Activated CD4-positive, alpha-beta T cell treated with anti-CD3 and anti-CD28 coated beads for 48 hours (primary cell): ENCODE measurements at regions not wholly inside any gene's neighbourhood (a gene's known extent, or its start where the extent isn't known, plus 50 kb on each side); places are given as distances from the start of the nearest gene placed in this dataset.

Experiments used
- DNase-seq: peaks from one replicate; pipeline ENCODE4 v3.0.0-alpha.2; 2020

DNA sequence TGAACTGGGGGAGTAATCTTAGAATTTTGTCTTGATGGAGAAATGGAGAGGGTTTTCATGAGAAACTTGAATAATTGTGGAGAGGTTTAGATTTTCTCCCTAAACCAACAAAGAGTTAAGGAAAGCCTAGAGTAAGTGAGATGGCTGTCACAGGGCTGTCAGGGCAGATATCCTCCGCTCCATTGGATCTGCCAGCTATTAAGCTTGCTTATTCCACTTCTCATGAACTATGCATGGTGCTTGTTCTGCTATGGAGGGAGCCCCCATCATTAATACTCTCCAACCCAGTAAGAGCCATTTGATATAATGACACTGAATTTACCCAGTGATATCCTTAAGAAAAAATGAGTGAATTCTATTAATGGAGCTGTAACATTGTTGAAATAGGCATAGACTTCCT, 342.8 kb upstream of the MTNR1B start:
- no peak for DNase-seq

- no peak for DNase-seq
These were observed 341.7 kb upstream of the MTNR1B start for GRCh38 chr11:92627615-92628256.

GRCh38 chr11:92628401-92629292, 340.8 kb upstream of the MTNR1B start:
- no peak for DNase-seq

DNA sequence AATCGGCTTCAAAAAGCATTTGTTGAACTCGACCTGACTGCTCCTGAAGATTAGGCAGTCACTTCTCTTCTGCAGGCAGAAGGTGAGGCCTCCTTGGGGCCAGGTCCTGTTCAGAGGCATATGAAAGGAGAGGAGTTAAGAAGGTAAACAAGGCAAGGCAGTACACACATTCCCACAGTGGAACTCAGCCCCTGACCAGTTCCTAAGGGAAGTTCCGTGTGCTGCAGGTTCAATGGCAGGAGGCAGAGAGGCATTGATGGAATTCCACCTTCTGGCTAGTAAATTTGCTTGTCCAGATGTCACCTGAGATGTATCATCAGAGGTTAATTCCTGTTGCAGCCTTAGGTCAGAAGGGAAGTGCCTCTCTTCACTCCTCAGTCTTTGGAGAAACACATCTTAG, 337.0 kb upstream of the MTNR1B start:
- DNase-seq: no peak

- DNase-seq: no peak
These were observed 335.6 kb upstream of the MTNR1B start for GRCh38 chr11:92633820-92634219.

DNA sequence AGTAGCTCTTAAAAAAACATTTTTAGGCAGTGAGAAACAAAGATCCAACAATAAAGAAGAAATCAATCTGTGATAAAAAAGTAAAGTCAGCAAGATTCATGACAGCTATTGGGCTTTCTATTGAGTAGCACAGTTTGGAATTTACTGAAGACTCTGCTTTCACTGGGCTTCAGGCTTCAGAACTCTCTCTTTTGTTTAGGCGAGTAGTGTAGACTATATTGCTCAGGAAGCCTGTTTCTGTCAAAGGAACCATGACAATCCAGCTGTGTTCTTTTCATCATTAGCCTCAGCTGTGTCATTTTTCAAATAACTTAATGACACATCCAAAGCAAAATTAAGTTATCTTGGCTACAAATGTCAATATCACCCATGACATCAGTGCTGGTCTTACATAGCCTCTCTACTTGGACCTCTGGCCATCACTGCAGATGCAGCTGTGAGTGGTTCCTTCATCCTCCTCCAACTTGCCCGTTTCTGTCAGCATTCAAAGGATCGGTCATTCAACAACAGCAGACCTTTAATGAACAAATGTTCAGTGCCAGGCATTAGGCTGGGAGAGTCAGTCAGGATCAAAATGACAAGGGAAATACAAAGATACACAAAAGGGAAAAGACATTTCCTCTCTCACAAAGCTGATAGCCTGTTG, 332.8 kb upstream of the MTNR1B start:
- DNase-seq: no peak

DNA sequence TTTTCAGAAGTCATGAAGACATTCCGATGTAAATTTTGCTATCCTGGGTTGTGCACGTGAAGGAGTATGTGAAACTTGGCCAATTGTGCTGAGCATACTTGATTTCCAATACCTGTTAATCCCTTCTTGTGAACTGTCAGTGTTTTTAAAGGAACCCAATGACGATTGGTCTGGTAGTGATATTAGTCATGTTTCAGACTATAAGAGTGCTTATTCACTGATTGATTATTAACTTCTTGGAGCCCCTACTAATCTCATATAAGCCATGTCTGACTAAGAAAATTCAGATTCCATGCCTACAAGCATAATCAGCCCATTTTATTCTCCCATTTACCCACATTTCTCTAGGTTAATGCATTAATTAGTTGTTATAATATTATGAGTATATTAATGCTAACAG, 330.8 kb upstream of the MTNR1B start:
- DNase-seq: no peak

DNA sequence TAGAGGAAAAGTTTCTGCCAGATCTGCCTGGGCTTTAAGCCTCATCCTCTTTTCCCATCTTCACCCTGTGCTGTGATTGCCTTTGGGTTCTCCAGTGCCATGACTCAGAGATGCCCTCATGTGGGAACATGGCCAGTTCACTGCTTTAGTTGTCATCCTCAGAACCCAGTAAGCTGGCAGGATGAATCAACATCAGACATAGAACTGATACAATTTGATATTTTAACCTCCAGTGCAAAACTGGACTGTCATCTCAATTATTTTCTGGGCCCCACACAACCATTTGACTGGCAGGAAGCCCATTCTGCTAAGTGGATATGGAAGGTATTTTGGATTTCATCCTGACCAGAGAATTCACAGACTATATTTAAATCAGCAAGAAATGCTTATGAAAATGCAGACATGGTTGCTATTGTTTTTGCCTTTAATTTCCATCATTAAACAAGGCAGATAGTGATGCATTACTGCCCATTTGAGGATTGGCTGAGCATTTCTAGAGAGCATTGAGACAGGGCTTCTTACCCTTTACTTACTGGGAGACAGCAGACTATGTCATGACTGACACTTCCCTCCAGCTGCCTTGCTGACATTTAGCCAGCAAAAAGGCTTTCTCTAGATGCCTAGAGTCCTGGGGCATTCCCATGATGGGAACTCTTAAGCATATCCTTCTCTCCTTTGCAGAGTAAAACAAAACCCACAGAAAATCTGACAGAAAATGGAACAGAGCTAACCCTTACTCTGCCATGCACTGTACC, 327.1 kb upstream of the MTNR1B start:
- no peak for DNase-seq

DNA sequence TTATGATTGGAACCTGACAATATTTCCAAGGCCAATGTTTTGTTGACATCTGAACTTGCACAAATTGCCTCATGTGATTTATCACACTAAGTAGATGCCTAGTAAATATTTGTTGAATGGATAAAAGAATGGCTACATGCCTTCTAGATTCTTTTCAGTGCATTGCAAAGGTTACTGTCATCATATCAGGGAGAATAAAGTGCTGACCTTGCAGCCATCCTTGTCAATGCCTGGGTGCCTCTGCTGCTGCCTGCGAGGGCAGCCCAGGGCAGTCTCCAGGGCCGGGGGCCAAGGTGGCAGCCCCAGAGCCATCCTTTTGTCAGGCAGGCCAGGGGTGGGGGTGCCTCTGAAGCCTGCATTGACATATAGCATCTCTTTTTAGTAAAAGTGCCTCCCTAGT, 325.6 kb upstream of the MTNR1B start:
- no peak for DNase-seq

DNA sequence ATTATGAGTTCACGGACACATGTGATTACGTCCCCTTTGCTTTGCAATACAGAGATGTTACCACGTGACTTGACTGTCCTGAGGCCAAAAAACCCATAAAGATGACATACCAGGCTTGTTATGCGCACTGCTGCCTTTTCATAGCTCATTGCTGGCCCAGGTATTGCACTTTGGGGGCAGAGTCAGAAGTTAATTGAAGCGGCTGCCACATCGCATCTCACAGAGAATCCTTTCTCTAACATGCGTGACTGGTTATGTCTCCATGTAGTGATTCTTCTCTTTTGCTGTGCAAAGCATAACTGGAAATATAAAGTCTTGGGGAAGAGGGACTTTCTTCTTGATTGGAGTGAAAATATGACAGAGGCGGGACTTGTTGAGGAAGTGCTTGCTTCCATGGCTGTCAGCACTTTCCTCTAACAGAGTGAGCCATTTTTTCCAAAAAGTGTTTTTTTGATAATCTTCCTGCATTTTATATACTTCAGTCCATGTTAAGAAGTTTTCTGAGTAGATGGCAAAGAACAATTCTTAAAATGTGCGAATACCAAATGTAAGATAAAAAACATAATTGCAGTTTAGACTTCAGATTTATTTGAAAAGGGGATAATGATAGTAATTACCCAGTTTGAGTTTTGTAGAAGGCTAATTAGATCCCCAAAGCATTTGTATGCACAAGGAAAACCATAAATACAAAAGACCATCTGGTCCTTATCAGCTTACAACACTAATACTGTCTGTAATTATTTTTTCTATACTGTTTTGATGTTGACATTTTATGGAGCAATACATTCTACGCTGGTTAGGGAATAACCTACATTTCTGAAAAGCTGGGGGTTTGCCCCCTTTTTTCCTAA, 324.6 kb upstream of the MTNR1B start:
- no peak for DNase-seq

DNA sequence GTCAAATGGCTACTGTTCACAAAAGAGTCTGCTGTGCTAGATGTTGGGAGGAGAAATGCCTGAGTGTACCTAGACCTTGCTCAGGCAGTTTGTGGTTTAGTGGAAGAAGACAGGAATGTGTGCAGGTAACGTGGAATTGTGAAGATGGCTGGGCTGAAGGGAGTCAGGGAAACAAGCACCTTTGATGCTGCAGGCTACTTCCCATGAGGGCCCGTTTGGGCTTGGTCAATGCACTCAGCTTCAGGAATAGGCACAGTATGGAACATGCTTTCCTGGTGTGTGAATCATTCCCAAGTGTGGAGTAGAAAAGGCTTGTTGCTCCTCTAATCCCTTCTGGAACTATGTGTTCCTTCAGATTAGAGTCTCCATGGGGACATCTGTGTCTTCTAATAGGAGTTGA, 318.3 kb upstream of the MTNR1B start:
- no peak for DNase-seq

DNA sequence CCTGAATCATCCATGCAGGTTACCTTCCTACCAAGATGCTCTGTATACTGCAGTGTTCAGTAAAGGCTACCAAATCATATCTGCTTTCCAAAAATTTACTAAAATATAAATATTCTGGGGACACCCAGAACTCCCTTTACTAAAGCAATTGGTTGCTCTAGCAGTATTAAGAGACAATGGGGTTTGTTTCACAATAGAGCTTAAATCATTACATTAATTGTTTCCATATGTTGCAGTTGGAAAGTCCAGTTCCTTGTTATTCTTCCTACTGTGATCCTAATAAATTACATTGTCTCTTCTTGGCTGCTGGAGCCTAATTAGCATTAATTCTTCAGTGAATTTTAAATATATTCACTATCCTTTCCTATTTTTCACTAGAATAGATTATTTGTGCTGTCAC, 316.0 kb upstream of the MTNR1B start:
- DNase-seq: no peak

GRCh38 chr11:92656783-92657182, 312.7 kb upstream of the MTNR1B start:
- no peak for DNase-seq

DNA sequence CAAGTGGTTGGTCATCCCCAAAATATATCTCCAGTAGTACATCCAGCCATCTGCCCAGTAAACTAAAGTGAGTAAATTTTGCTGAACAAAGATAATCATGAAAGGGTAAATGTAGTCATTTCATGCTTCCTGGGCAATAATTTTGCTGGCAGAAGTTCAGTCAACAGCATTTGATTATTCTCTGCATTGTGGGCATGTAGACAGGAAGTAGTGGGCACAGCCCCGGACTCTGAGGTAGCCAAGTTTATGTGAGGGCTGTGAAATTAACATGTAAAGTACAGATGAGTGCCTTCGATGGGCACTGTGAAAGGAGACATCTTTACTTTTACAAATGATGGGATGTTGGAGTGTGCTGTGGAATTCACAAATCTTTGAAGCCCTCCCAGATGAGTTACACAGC, 312.2 kb upstream of the MTNR1B start:
- no peak for DNase-seq

- no peak for DNase-seq
These were observed 310.7 kb upstream of the MTNR1B start for GRCh38 chr11:92658733-92659132.

DNA sequence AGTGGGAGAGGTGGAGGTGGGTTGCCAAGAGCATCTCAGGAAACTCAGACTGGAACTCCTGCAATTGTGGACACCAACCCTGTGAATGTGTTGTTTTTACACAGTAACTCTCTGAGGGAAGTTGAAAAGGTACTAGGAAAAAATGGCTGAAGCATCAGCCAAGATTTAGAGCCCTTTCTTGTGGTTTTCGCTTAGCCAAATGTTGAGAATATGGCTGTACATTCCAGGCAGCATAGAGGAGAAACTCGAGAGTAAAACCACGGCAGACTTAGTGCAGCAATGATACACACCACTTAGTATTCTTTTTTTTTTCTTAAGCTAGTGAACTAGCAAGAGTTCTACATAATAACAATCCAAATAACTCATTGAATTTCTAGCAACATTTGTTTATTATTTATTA, 309.7 kb upstream of the MTNR1B start:
- no peak for DNase-seq

GRCh38 chr11:92662601-92663360, 306.7 kb upstream of the MTNR1B start:
- no peak for DNase-seq

- no peak for DNase-seq
These were observed 305.9 kb upstream of the MTNR1B start for GRCh38 chr11:92663539-92663938.

GRCh38 chr11:92667486-92668152, 301.8 kb upstream of the MTNR1B start:
- DNase-seq: no peak

DNA sequence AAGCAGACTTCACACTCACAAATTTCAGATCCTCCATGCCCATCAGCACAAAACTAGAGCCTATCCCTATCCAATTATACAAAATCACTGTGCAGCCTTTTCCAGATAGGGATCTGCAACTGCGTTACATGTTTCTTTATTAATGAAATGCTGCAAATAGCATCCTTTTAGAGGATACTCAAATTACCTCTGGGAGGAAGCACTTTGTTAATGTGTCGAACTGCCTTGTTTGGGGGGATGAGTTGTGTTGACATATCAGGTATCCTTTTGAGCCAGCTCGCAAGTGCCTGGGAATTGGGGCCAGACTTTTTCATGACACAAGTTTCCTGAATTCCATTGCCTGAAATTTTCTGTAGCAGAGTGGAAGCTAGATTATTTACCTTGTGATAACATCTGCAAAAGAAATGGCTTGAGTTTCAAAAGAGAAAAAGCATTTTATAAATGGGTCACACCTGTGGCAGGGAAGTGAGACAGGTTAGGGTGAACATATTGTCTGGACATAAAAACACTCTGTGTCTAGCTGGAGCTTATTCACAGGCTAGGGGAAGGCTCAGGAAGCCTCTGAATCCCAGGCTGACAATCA, 299.1 kb upstream of the MTNR1B start:
- no peak for DNase-seq

DNA sequence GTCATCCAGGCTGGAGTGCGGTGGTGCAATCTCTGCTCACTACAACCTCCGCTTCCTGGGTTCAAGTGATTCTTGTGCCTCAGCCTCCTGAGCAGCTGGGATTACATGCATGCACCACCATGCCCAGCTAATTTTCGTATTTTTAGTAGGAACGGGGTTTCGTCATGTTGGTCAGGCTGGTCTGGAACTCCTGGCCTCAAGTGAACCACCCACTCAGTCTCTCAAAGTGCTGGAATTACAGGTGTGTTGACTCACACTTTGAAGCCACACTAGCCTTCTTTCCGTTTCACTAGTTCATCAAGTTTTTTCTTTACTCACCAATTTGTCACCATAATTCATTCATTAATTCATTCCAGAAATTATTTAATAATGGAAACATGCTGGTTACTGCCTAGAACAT, 298.4 kb upstream of the MTNR1B start:
- no peak for DNase-seq
